GM18909 (cell line): ENCODE measurements at regions not wholly inside any gene's neighbourhood (a gene's known extent, or its start where the extent isn't known, plus 50 kb on each side); places are given as distances from the start of the nearest gene placed in this dataset.

ENCODE experiments used
- ATAC-seq: cut with Tn5 transposase; IDR thresholded peaks from one replicate; pipeline ENCODE4 v1.9.1; 2021; ENCODE audit warnings: mild to moderate bottlenecking; ENCODE audit not compliant: unreplicated experiment, poor library complexity

DNA sequence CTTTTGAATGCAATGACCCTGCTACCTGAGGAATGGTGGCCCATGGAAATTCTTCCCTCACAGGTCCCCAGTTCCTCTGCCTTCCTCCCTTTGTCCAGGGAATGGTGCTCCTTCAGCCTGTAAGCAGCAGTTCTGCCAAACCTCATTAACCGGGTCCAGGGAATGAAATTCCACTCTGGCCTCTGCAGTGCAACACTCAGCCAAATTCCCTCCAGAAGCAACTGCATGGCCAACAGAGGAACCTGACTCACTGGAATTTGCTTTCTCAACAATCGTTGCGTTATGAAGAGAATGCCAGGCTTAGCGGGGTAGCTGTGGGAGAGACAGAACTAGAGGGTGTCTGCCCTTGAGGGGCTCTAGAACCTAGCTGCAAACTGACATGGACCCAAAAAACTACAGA, 449.4 kb upstream of the PROK2 start:
- no peak for ATAC-seq

- no peak for ATAC-seq
Observed at GRCh38 chr3:72233571-72233970, 448.6 kb upstream of the PROK2 start.

DNA sequence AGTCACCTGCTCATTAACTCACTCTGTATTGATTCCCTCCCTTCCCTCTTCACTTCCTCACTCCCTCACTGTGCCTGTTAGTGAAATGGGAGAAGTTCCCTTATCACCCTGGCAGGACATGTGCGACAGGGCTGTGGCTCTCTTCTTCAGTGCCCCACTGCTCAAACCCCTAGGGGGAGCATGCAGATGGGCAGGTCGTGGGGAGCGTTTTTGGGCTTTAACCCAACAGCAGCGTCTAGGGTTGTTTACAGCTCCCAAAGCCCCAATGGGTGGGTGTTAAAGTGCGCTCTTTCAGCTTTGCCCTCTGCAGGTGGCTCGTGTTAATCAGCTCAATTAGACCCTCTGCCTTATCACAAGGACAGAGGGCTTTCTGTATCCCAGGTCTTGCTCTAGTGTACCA, 447.8 kb upstream of the PROK2 start:
- ATAC-seq: no peak

GRCh38 chr3:72232331-72232730, 447.4 kb upstream of the PROK2 start:
- no peak for ATAC-seq

GRCh38 chr3:72231439-72232196, 446.7 kb upstream of the PROK2 start:
- no peak for ATAC-seq

DNA sequence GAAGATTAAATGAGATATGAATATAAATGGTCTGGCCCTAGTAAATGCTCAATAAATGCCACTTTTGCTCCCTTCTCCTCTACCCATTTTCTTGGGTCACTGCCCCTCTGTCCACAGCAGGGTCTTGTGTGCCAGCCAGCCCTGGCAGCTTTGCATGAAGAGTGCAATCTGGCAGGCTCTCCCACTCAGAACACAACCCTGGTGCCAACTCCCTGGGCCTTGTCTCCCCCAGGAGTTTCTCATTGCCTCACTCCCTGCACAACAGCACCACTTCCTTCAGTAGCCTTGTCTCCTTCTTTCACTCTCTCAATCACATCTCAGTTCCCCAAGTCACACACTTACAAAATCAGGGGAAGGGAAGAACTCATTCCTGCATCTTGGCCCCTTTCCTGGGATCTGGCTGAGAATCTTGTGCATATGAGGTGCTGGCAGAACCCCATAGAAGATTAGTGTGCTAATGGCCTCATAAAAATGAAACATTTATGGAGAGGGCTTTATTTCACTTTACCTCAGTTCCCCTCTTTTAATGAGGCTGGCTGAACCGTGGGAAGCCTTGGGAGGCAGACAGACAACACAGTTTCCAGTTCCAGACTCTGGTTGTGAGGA, 445.9 kb upstream of the PROK2 start:
- ATAC-seq: no peak

GRCh38 chr3:72229952-72230351, 445.0 kb upstream of the PROK2 start:
- ATAC-seq: no peak

GRCh38 chr3:72227486-72228070, 442.6 kb upstream of the PROK2 start:
- ATAC-seq: no peak

- no peak for ATAC-seq
Observed at GRCh38 chr3:72224804-72225509, 440.0 kb upstream of the PROK2 start.

DNA sequence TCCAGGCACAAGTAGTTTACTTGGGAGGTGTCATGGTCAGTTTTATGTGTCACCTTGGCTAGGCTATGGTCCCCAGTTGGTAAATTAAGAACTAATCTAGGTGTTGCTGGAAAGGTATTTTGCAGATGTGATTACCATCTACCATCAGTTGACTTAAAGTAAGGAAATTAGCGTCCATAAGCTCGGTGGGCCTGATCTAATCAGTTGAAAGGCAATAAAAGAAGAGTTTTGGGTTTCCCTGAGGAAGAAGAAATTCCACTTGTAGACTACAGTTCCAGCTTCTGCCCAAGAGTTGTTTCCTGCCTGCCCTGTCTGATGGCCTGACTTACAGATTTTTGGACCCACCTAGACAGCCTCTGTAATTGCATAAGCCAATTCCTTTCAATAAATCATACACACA, 438.7 kb upstream of the PROK2 start:
- no peak for ATAC-seq

DNA sequence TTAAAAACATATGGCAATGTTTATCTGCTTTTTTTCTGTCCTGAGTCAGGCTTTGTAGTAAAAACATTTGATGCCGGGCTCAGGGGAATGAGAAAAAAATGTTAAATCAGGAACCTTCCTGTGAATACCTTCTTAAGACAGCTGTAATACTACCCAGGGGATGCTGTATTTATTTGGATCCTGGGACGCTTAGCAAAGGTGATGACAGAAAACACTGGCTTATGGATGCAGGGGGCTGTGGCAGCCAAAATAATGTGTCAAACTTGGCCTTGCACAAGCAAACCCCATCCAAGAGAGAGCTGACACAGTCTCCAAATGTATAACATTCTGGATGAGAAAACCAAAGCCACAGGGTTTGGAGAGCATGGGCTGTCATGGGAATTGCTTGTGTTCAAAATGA, 438.2 kb upstream of the PROK2 start:
- ATAC-seq: no peak

- ATAC-seq: no peak
Observed at GRCh38 chr3:72222410-72222809, 437.5 kb upstream of the PROK2 start.

DNA sequence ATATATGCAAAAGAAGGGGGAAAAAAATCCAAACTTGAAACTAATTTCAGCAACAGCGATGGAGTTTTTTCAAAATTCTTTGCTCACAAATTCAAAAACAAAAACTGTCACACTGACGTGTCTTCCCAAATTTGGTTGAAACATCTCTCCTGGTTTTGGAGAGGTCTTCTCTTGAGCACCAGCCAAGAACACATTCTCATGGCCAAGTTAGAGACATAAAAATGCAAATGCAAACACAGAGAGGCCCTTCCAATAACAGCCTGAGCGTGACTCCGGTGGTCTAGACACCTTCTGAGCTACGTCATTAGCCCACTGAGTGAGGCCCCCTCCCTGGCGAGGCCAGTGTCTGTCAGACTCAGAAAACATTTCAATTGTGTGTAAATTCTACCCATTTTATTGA, 436.0 kb upstream of the PROK2 start:
- ATAC-seq: no peak

GRCh38 chr3:72219752-72220151, 434.8 kb upstream of the PROK2 start:
- no peak for ATAC-seq

- no peak for ATAC-seq
Observed at GRCh38 chr3:72217570-72217969, 432.6 kb upstream of the PROK2 start.

GRCh38 chr3:72214066-72214951, 429.4 kb upstream of the PROK2 start:
- ATAC-seq: no peak

DNA sequence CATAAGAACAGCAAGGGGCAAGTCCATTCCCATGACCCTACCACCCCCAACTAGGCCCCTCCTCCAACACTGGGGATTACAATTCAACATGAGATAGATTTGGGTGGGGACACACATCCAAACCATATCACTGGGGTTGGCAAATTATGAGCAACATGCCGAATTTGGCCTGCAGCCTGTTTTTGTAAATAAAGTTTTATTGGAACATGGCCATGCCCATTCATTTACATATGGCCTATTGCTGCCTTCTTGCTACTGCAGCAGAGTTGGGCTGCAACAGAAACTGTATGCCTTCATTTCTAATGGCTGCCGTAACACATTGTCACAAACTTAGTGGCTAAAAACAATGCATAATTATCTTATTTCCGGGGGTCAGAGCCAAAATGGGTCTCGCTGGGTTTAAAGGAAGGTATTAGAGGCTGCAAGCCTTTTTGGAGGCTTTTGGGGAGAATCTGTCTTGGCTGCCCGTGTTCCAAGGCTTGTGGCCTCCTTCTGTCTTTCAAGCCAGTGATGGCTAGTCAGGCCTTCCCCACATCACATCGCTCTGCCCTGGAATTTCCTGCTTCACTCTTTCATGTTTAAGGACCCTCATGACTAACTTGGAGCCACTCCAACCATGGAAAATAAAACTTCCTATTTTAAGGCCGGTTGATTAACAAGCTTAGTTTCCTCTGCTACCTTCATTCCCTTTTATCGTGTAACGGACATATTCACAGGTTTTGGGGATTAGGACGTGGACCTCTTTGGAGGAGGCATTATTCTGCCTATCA, 428.5 kb upstream of the PROK2 start:
- ATAC-seq: no peak

- ATAC-seq: no peak
Observed at GRCh38 chr3:72212396-72212795, 427.4 kb upstream of the PROK2 start.

GRCh38 chr3:72210261-72210660, 425.3 kb upstream of the PROK2 start:
- ATAC-seq: no peak
